B cell (primary cell): ENCODE measurements at regions not wholly inside any gene's neighbourhood (a gene's known extent, or its start where the extent isn't known, plus 50 kb on each side); places are given as distances from the start of the nearest gene placed in this dataset.

Experiments used
- ATAC-seq: fragments of 200-7000 bp; cut with Tn5 transposase; one replicate; pipeline ENCODE4 v1.10.0; 2021; ENCODE audit warnings: low read depth, mild to moderate bottlenecking, moderate number of reproducible peaks, moderate library complexity
- CTCF ChIA-PET: fragments of 350-600 bp; sonication (Branson Sonifier 250); formaldehyde crosslinking; loops from one replicate; lab custom pipeline; 2021; ENCODE audit warnings: antibody characterized with exemption, inconsistent platforms; lab: Charles Lee
- POLR2A ChIA-PET: fragments of 350-600 bp; sonication (Branson Sonifier 250); formaldehyde crosslinking; loops from one replicate; lab custom pipeline; 2021; ENCODE audit warnings: antibody characterized with exemption; lab: Charles Lee
- DNase-seq: peaks from one replicate; pipeline ENCODE4 v3.0.0; 2013
- H2AFZ ChIP-seq: 2 replicates; pipeline ENCODE4 v1.6.1; 2012; ENCODE audit warnings: mild to moderate bottlenecking, low read depth, low read length; ENCODE audit not compliant: insufficient read depth, poor library complexity, severe bottlenecking
- H3K27ac ChIP-seq, 2 donors: 1 replicate in 1 of 2; 2 replicates in 1 of 2; pipeline ENCODE4 v1.5.1; 2012 to 2013; ENCODE audit warnings: low read length in 2 of 2, mild to moderate bottlenecking in 2 of 2, moderate library complexity in 1 of 2
- H3K27me3 ChIP-seq, 4 experiments: fragments of 200-600 bp in 1 of 4; sonication (generic) in 1 of 4; replicated peaks in 1 of 4; 1 replicate in 2 of 4; 2 replicates in 2 of 4; pipeline versions ENCODE4 v1.6.1 to v1.7.0; 2013 to 2016; ENCODE audit warnings: low read length in 3 of 4, mild to moderate bottlenecking in 2 of 4, mixed read lengths in 1 of 4, moderate library complexity in 1 of 4; ENCODE audit not compliant: insufficient read depth in 4 of 4, control insufficient read depth in 3 of 4; ENCODE audit errors: control extremely low read depth in 1 of 4
- H3K36me3 ChIP-seq, 2 experiments: replicated peaks in 1 of 2; 1 replicate in 1 of 2; 2 replicates in 1 of 2; pipeline versions ENCODE4 v1.6.1 to v1.7.1; 2013; ENCODE audit warnings: low read length in 1 of 2; ENCODE audit not compliant: insufficient read depth in 2 of 2, control insufficient read depth in 1 of 2; ENCODE audit errors: control extremely low read depth in 1 of 2, extremely low read depth in 1 of 2
- H3K4me1 ChIP-seq, 2 donors: fragments of 200-600 bp in 1 of 2; sonication (generic) in 1 of 2; 1 replicate in 1 of 2; 2 replicates in 1 of 2; pipeline versions ENCODE4 v1.5.1 to v1.6.1; 2013 to 2017; ENCODE audit warnings: low read length in 2 of 2; ENCODE audit not compliant: control insufficient read depth in 2 of 2, insufficient read depth in 2 of 2
- H3K4me2 ChIP-seq: replicated peaks from 2 replicates; pipeline ENCODE3; 2012; ENCODE audit warnings: mild to moderate bottlenecking, low read depth, low read length; ENCODE audit not compliant: poor library complexity, severe bottlenecking
- H3K4me3 ChIP-seq, 5 experiments: fragments of 200-600 bp in 1 of 5; sonication (generic) in 1 of 5; 1 replicate in 3 of 5; 2 replicates in 2 of 5; pipeline versions ENCODE4 v1.5.1 to v1.7.0; 2011 to 2016; ENCODE audit warnings: low read length in 4 of 5, mild to moderate bottlenecking in 4 of 5, low read depth in 2 of 5, control low read depth in 1 of 5, moderate library complexity in 1 of 5; ENCODE audit not compliant: insufficient read depth in 1 of 5; ENCODE audit errors: control extremely low read depth in 1 of 5, extremely low read depth in 1 of 5
- H3K79me2 ChIP-seq: fragments of 200-600 bp; sonication (generic); one replicate; pipeline ENCODE4 v1.6.0; 2016; ENCODE audit warnings: low read length; ENCODE audit not compliant: control insufficient read depth, insufficient read depth
- H3K9ac ChIP-seq: fragments of 200-600 bp; sonication (generic); 2 replicates; pipeline ENCODE4 v1.6.1; 2017; ENCODE audit warnings: mild to moderate bottlenecking, low read length, moderate library complexity
- H3K9me3 ChIP-seq, 3 donors: one replicate each; pipeline versions ENCODE4 v1.6.1 to v1.7.1; 2013; ENCODE audit warnings: low read length in 2 of 3; ENCODE audit not compliant: control insufficient read depth in 2 of 3, insufficient read depth in 1 of 3; ENCODE audit errors: control extremely low read depth in 1 of 3
- H4K20me1 ChIP-seq: 2 replicates; pipeline ENCODE4 v1.6.0; 2012; ENCODE audit warnings: mild to moderate bottlenecking, low read length; ENCODE audit not compliant: insufficient read depth, control insufficient read depth, poor library complexity, severe bottlenecking
- H3K27ac Mint-ChIP-seq: one replicate; pipeline ENCODE4 v1.8.0; 2021; ENCODE audit warnings: mixed read lengths
- H3K27me3 Mint-ChIP-seq: one replicate; pipeline ENCODE4 v1.8.0; 2021; ENCODE audit warnings: mixed read lengths
- H3K4me1 Mint-ChIP-seq: one replicate; pipeline ENCODE4 v1.8.0; 2021; ENCODE audit warnings: mixed read lengths
- H3K4me3 Mint-ChIP-seq: one replicate; pipeline ENCODE4 v1.8.0; 2021; ENCODE audit warnings: mixed read lengths
- H3K9me3 Mint-ChIP-seq: one replicate; pipeline ENCODE4 v1.8.0; 2022; ENCODE audit warnings: mixed read lengths; ENCODE audit not compliant: insufficient read depth
- CTCF ChIP-seq: fragments of 200-600 bp; IDR thresholded peaks from one replicate; pipeline ENCODE4 v1.8.0; 2022; ENCODE audit warnings: antibody characterized with exemption, mild to moderate bottlenecking
- EZH2 ChIP-seq: IDR thresholded peaks from 2 replicates; pipeline ENCODE4 v1.6.1; 2012; ENCODE audit warnings: borderline replicate concordance, low read depth, mild to moderate bottlenecking, moderate library complexity, low read length; ENCODE audit not compliant: insufficient read depth, poor library complexity, severe bottlenecking
- WGBS: methylation state at CpG from one replicate; pipeline ENCODE4 v1.1.5; 2013; ENCODE audit warnings: missing lambda C conversion rate; ENCODE audit not compliant: insufficient coverage; 5-methylcytosine and 5-hydroxymethylcytosine counted together
- intact Hi-C: fragments of 100-400 bp; cut with micrococcal nuclease; formaldehyde crosslinking; loops from one replicate; pipeline ENCODE4 v1.10.0; 2022

GRCh38 chr17:12521416-12521815, 144.3 kb upstream of the MYOCD start:
- Mint-ChIP-seq H3K27me3 (no peaks in the 10 kb centered on the region), H3K4me3 (no peak overlapping the region), H3K4me1 (no peaks in the 10 kb centered on the region), H3K27ac (no peak overlapping the region), H3K9me3 (no peaks in the 10 kb centered on the region)
- ChIA-PET CTCF (no interaction called here), POLR2A (no interaction called here)
- Histone ChIP-seq H3K9ac (no peak overlapping the region), H3K27ac (no peak overlapping the region), H3K9me3 (no peaks in the 10 kb centered on the region), H3K79me2 (no peaks in the 10 kb centered on the region), H3K36me3 (no peaks in the 10 kb centered on the region), H3K4me1 (no peaks in the 10 kb centered on the region), H3K4me2 (no peak overlapping the region), H4K20me1 (no peaks in the 10 kb centered on the region), H3K27me3 (no peaks in the 10 kb centered on the region), H2AFZ (no peak overlapping the region), H3K4me3 (no peak overlapping the region)
- TF ChIP-seq CTCF (no peak), EZH2 (no peak)
- 82% methylated on average over 4 of the region's 7 CpGs for WGBS
- ATAC-seq (no peak), DNase-seq (no peak)
- intact Hi-C loops: no loop called here

GRCh38 chr17:12522336-12522735, 143.4 kb upstream of the MYOCD start:
- ChIA-PET CTCF (no interaction called here), POLR2A (no interaction called here)
- no peaks in the 10 kb centered on the region for H3K27me3 Mint-ChIP-seq
- Histone ChIP-seq H2AFZ (no peak overlapping the region), H3K79me2 (no peaks in the 10 kb centered on the region), H3K4me2 (no peak overlapping the region), H3K9ac (no peak overlapping the region), H3K4me1 (no peaks in the 10 kb centered on the region), H3K9me3 (no peaks in the 10 kb centered on the region), H3K27me3 (no peaks in the 10 kb centered on the region), H3K4me3 (no peak overlapping the region), H3K36me3 (no peaks in the 10 kb centered on the region), H4K20me1 (no peaks in the 10 kb centered on the region), H3K27ac (no peak overlapping the region)
- intact Hi-C loops: no loop called here
- WGBS: 62% methylated on average over 5 of the region's 7 CpGs
- H3K9me3 Mint-ChIP-seq: no peaks in the 10 kb centered on the region
- DNase-seq (no peak), ATAC-seq (no peak)
- no peak overlapping the region for H3K4me3 Mint-ChIP-seq
- no peak overlapping the region for H3K27ac Mint-ChIP-seq
- no peaks in the 10 kb centered on the region for H3K4me1 Mint-ChIP-seq
- TF ChIP-seq EZH2 (no peak), CTCF (no peak)
